Breast epithelium (tissue), 4 donors: ENCODE measurements at regions not wholly inside any gene's neighbourhood (a gene's known extent, or its start where the extent isn't known, plus 50 kb on each side); places are given as distances from the start of the nearest gene placed in this dataset.

Experiments
- DNase-seq, 2 donors: peaks; one replicate each; pipeline ENCODE4 v3.0.0-alpha.2; 2019; ENCODE audit warnings: low spot score in 2 of 2
- H3K27ac ChIP-seq, 2 donors: fragments of 200-600 bp; sonication (generic) in 1 of 2; one replicate each; pipeline ENCODE4 v1.5.1; 2016 to 2019; ENCODE audit warnings: mild to moderate bottlenecking in 1 of 2
- H3K27me3 ChIP-seq, 2 donors: fragments of 200-600 bp; sonication (generic) in 1 of 2; one replicate each; pipeline versions ENCODE4 v1.5.1 to v1.6.0; 2017 to 2019; ENCODE audit warnings: control low read depth in 1 of 2, mild to moderate bottlenecking in 1 of 2
- H3K36me3 ChIP-seq: fragments of 200-600 bp; one replicate; pipeline ENCODE4 v1.5.1; 2019
- H3K4me1 ChIP-seq, 2 donors: fragments of 200-600 bp; sonication (generic); one replicate each; pipeline ENCODE4 v1.5.1; 2016 to 2019; ENCODE audit warnings: control low read depth in 1 of 2
- H3K4me3 ChIP-seq, 3 donors: fragments of 200-600 bp; sonication (generic); 1 replicate in 2 of 3; 2 replicates in 1 of 3; pipeline ENCODE4 v1.5.1; 2016 to 2019; ENCODE audit warnings: mild to moderate bottlenecking in 3 of 3, moderate library complexity in 2 of 3
- H3K9me3 ChIP-seq, 2 donors: fragments of 200-600 bp; sonication (generic) in 1 of 2; one replicate each; pipeline ENCODE4 v1.5.1; 2016 to 2019; ENCODE audit warnings: control low read depth in 1 of 2
- CTCF ChIP-seq, 3 donors: fragments of 450-650 bp; IDR thresholded peaks; one replicate each; pipeline ENCODE4 v1.5.1; 2016 to 2017; ENCODE audit warnings: antibody characterized with exemption in 3 of 3, mild to moderate bottlenecking in 3 of 3, moderate library complexity in 3 of 3
- POLR2A ChIP-seq: fragments of 450-650 bp; IDR thresholded peaks from one replicate; pipeline ENCODE4 v1.6.1; 2016; ENCODE audit warnings: antibody characterized with exemption, mild to moderate bottlenecking, moderate library complexity
- POLR2AphosphoS5 ChIP-seq, 3 donors: sonication (generic); formaldehyde crosslinking; IDR thresholded peaks; one replicate each; pipeline ENCODE4 v1.6.1; 2017; ENCODE audit warnings: antibody characterized with exemption in 3 of 3
- intact Hi-C: fragments of 100-400 bp; cut with DNase I; formaldehyde crosslinking; loops from one replicate; pipeline ENCODE4 v1.15.1; 2023; ENCODE audit warnings: low total_unique reads

- intact Hi-C loops = no loop called here
- TF ChIP-seq POLR2AphosphoS5 (IDR thresholded peaks at IDR 0.05) (no peak), CTCF (IDR thresholded peaks at IDR 0.05) (no peak), POLR2A (no peak)
These were observed 82.9 kb upstream of the NTRK2 start for GRCh38 chr9:84586662-84587061.

GRCh38 chr9:84587153-84587552 lies 82.4 kb upstream of the NTRK2 start:
- intact Hi-C loops = no loop called here
- Histone ChIP-seq H3K27ac (no peak overlapping the region), H3K27me3 (no peaks in the 10 kb centered on the region), H3K36me3 (no peaks in the 10 kb centered on the region), H3K4me3 (no peak overlapping the region), H3K4me1 (no peaks in the 10 kb centered on the region), H3K9me3 (no peaks in the 10 kb centered on the region)
- DNase-seq = no peak
- no peak for TF ChIP-seq POLR2A
- no peak for TF ChIP-seq CTCF (IDR thresholded peaks at IDR 0.05)
- TF ChIP-seq POLR2AphosphoS5 (IDR thresholded peaks at IDR 0.05) = no peak

More at GRCh38 chr9:84586662-84587061, 82.9 kb upstream of the NTRK2 start:
- DNase-seq = no peak
- no peaks in the 10 kb centered on the region for H3K9me3 ChIP-seq
- H3K27ac ChIP-seq = no peak overlapping the region
- H3K36me3 ChIP-seq = no peaks in the 10 kb centered on the region
- no peaks in the 10 kb centered on the region for H3K27me3 ChIP-seq
- no peaks in the 10 kb centered on the region for H3K4me1 ChIP-seq
- H3K4me3 ChIP-seq = no peak overlapping the region

- H3K9me3 ChIP-seq = no peaks in the 10 kb centered on the region
- DNase-seq = no peak
- H3K27ac ChIP-seq = no peak overlapping the region
- TF ChIP-seq POLR2A (no peak), POLR2AphosphoS5 (IDR thresholded peaks at IDR 0.05) (no peak), CTCF (IDR thresholded peaks at IDR 0.05) (no peak)
- H3K4me1 ChIP-seq = no peaks in the 10 kb centered on the region
- no peaks in the 10 kb centered on the region for H3K27me3 ChIP-seq
- intact Hi-C loops = no loop called here
- no peaks in the 10 kb centered on the region for H3K36me3 ChIP-seq
- no peak overlapping the region for H3K4me3 ChIP-seq
These were observed 80.0 kb upstream of the NTRK2 start for GRCh38 chr9:84589542-84589941.

GRCh38 chr9:84590706-84591105 lies 78.8 kb upstream of the NTRK2 start:
- no peaks in the 10 kb centered on the region for H3K9me3 ChIP-seq
- no peak for DNase-seq
- H3K36me3 ChIP-seq = no peaks in the 10 kb centered on the region
- no peaks in the 10 kb centered on the region for H3K27me3 ChIP-seq
- no peak overlapping the region for H3K4me3 ChIP-seq
- no peak overlapping the region for H3K27ac ChIP-seq
- H3K4me1 ChIP-seq = no peaks in the 10 kb centered on the region
- no peak for TF ChIP-seq POLR2A
- intact Hi-C loops = no loop called here

- TF ChIP-seq CTCF (IDR thresholded peaks at IDR 0.05) = no peak
- TF ChIP-seq POLR2A = no peak
- TF ChIP-seq POLR2AphosphoS5 (IDR thresholded peaks at IDR 0.05) = no peak
- intact Hi-C loops = no loop called here
These were observed 76.6 kb upstream of the NTRK2 start for GRCh38 chr9:84592918-84593317.

GRCh38 chr9:84593352-84593751 lies 76.2 kb upstream of the NTRK2 start:
- no peaks in the 10 kb centered on the region for H3K36me3 ChIP-seq
- H3K9me3 ChIP-seq = no peaks in the 10 kb centered on the region
- H3K4me1 ChIP-seq = no peaks in the 10 kb centered on the region
- H3K27ac ChIP-seq = no peak overlapping the region
- intact Hi-C loops = no loop called here
- TF ChIP-seq POLR2A (no peak), CTCF (IDR thresholded peaks at IDR 0.05) (no peak), POLR2AphosphoS5 (IDR thresholded peaks at IDR 0.05) (no peak)
- no peaks in the 10 kb centered on the region for H3K27me3 ChIP-seq
- DNase-seq = no peak
- no peak overlapping the region for H3K4me3 ChIP-seq

More at GRCh38 chr9:84592918-84593317, 76.6 kb upstream of the NTRK2 start:
- H3K36me3 ChIP-seq = no peaks in the 10 kb centered on the region
- H3K27ac ChIP-seq = no peak overlapping the region
- no peak overlapping the region for H3K4me3 ChIP-seq
- no peak for DNase-seq
- H3K9me3 ChIP-seq = no peaks in the 10 kb centered on the region
- no peaks in the 10 kb centered on the region for H3K27me3 ChIP-seq
- no peaks in the 10 kb centered on the region for H3K4me1 ChIP-seq
